ENCODE measurements at regions not wholly inside any gene's neighbourhood (a gene's known extent, or its start where the extent isn't known, plus 50 kb on each side); places are given as distances from the start of the nearest gene placed in this dataset.

GRCh38 chr5:74290634-74291241, 349.8 kb downstream of the ENC1 start:
- DNase-seq = no peak

GRCh38 chr5:74289691-74290090, 350.8 kb downstream of the ENC1 start:
- DNase-seq = no peak

- DNase-seq = no peak
Measured at GRCh38 chr5:74289238-74289637, 351.3 kb downstream of the ENC1 start.

GRCh38 chr5:74288448-74289108, 351.9 kb downstream of the ENC1 start:
- DNase-seq = no peak

GRCh38 chr5:74288038-74288437, 352.5 kb downstream of the ENC1 start:
- no peak for DNase-seq

- no peak for DNase-seq
Measured at GRCh38 chr5:74286734-74287695, 353.5 kb downstream of the ENC1 start.

GRCh38 chr5:74285675-74286280, 354.8 kb downstream of the ENC1 start:
- DNase-seq = no peak

- no peak for DNase-seq
Measured at GRCh38 chr5:74282490-74282889, 358.0 kb downstream of the ENC1 start.

GRCh38 chr5:74281166-74281565, 359.4 kb downstream of the ENC1 start:
- no peak for DNase-seq

- DNase-seq = no peak
Measured at GRCh38 chr5:74280306-74280705, 360.2 kb downstream of the ENC1 start.

- no peak for DNase-seq
Measured at GRCh38 chr5:74279244-74279643, 361.3 kb downstream of the ENC1 start.

- no peak for DNase-seq
Measured at GRCh38 chr5:74277418-74277817, 363.1 kb downstream of the ENC1 start.

GRCh38 chr5:74275171-74275992, 365.1 kb downstream of the ENC1 start:
- no peak for DNase-seq

- DNase-seq = no peak
Measured at GRCh38 chr5:74274326-74274725, 366.2 kb downstream of the ENC1 start.

- DNase-seq = no peak
Measured at GRCh38 chr5:74272831-74273451, 367.6 kb downstream of the ENC1 start.

- DNase-seq = no peak
Measured at GRCh38 chr5:74272024-74272775, 368.3 kb downstream of the ENC1 start.

GRCh38 chr5:74268297-74268696, 372.2 kb downstream of the ENC1 start:
- DNase-seq = no peak

GRCh38 chr5:74266836-74267235, 373.7 kb downstream of the ENC1 start:
- no peak for DNase-seq

- DNase-seq = no peak
Measured at GRCh38 chr5:74266132-74266531, 374.4 kb downstream of the ENC1 start.

All from hypothalamus (tissue), 51 donors.